GM12878 (cell line): ENCODE measurements at regions not wholly inside any gene's neighbourhood (a gene's known extent, or its start where the extent isn't known, plus 50 kb on each side); places are given as distances from the start of the nearest gene placed in this dataset.

Source experiments
- ATAC-seq: fragments of 200-7000 bp; cut with Tn5 transposase; 3 replicates; pipeline ENCODE4 v1.9.1; 2020; ENCODE audit warnings: mild to moderate bottlenecking, moderate library complexity
- BruUV-seq: library from RNA; stranded (reverse); fragments of 400-500 nt; replicated peaks from 2 replicates; lab custom pipeline; 2021; lab: Mats Ljungman, UMichigan
- CTCF ChIA-PET: fragments of 300-600 bp; sonication (Branson Sonifier 250); formaldehyde crosslinking; extraction: SDS; loops from one replicate; lab custom pipeline; 2021; ENCODE audit warnings: inconsistent platforms; lab: Yijun Ruan, JAX
- POLR2A ChIA-PET: fragments of 350-600 bp; formaldehyde crosslinking; extraction: SDS; loops from one replicate; lab custom pipeline; 2021; ENCODE audit warnings: inconsistent platforms; lab: Charles Lee
- RAD21 ChIA-PET: fragments of 300-600 bp; sonication (Branson Sonifier 250); formaldehyde crosslinking; loops from one replicate; lab custom pipeline; 2023; ENCODE audit warnings: antibody characterized with exemption; ENCODE audit not compliant: unreplicated experiment; lab: Charles Lee
- SMC1A ChIA-PET: fragments of 300-600 bp; sonication (Branson Sonifier 250); formaldehyde crosslinking; loops from one replicate; lab custom pipeline; 2023; ENCODE audit not compliant: unreplicated experiment, uncharacterized antibody; lab: Charles Lee
- DNase-seq: peaks from one replicate; pipeline ENCODE4 v3.0.0-alpha.2; 2011; ENCODE audit warnings: low read depth, low spot score
- FAIRE-seq: peaks from 3 replicates; lab custom pipeline; 2011; peaks lifted over from hg19 to GRCh38; lab: Jason Lieb, UNC
- H2AFZ ChIP-seq: 2 replicates; pipeline ENCODE4 v1.6.0; 2011; ENCODE audit warnings: low read depth, low read length, control low read depth; ENCODE audit not compliant: control insufficient read depth
- H3K27ac ChIP-seq: 2 replicates; pipeline ENCODE4 v1.5.1; 2011; ENCODE audit warnings: control low read depth; ENCODE audit not compliant: control insufficient read depth, insufficient read depth
- H3K27me3 ChIP-seq, 2 experiments: replicated peaks in 1 of 2; 2 replicates each; pipeline versions ENCODE4 v1.6.0 to v1.6.1; 2011; ENCODE audit warnings: low read length in 1 of 2; ENCODE audit not compliant: control insufficient read depth in 2 of 2, insufficient read depth in 2 of 2
- H3K36me3 ChIP-seq, 2 experiments: 2 replicates each; pipeline ENCODE4 v1.5.1; 2011; ENCODE audit warnings: low read length in 1 of 2; ENCODE audit not compliant: control insufficient read depth in 2 of 2, insufficient read depth in 2 of 2
- H3K4me1 ChIP-seq: 2 replicates; pipeline ENCODE4 v1.6.1; 2011; ENCODE audit warnings: mild to moderate bottlenecking, low read length, moderate library complexity, mixed read lengths; ENCODE audit not compliant: control insufficient read depth, insufficient read depth
- H3K4me2 ChIP-seq: 2 replicates; pipeline ENCODE4 v1.6.0; 2011; ENCODE audit warnings: control low read depth; ENCODE audit not compliant: control insufficient read depth, insufficient read depth
- H3K4me3 ChIP-seq: fragments of 200-600 bp; sonication (generic); 2 replicates; pipeline ENCODE4 v1.5.1; 2016
- H3K79me2 ChIP-seq: 2 replicates; pipeline ENCODE4 v1.6.0; 2011; ENCODE audit warnings: low read length; ENCODE audit not compliant: control insufficient read depth, insufficient read depth
- H3K9ac ChIP-seq: 2 replicates; pipeline ENCODE4 v1.8.0; 2011; ENCODE audit warnings: low read length, control low read depth, mixed read lengths; ENCODE audit not compliant: control insufficient read depth, insufficient read depth
- H3K9me3 ChIP-seq: replicated peaks from 3 replicates; pipeline ENCODE4 v1.5.1; 2011; ENCODE audit warnings: mild to moderate bottlenecking, low read length; ENCODE audit not compliant: control insufficient read depth, insufficient read depth
- H4K20me1 ChIP-seq: 2 replicates; pipeline ENCODE4 v1.6.0; 2011; ENCODE audit not compliant: control insufficient read depth, insufficient read depth
- CBX3 ChIP-seq: fragments of 200-600 bp; sonication (generic); IDR thresholded peaks from 2 replicates; pipeline ENCODE4 v1.6.1; 2016; ENCODE audit warnings: low read depth, borderline replicate concordance
- E4F1 ChIP-seq: fragments of 450-650 bp; IDR thresholded peaks from 2 replicates; pipeline ENCODE4 v1.6.1; 2018; ENCODE audit warnings: borderline replicate concordance, mild to moderate bottlenecking; ENCODE audit not compliant: partially characterized antibody
- IRF3 ChIP-seq: fragments of 450-650 bp; IDR thresholded peaks from 2 replicates; pipeline ENCODE4 v1.6.1; 2014; ENCODE audit warnings: mild to moderate bottlenecking
- NFXL1 ChIP-seq: fragments of 450-650 bp; IDR thresholded peaks from 2 replicates; pipeline ENCODE4 v1.6.1; 2017; ENCODE audit warnings: antibody characterized with exemption, mild to moderate bottlenecking, borderline replicate concordance
- PRDM15 ChIP-seq: fragments of 450-650 bp; formaldehyde crosslinking; IDR thresholded peaks from 2 replicates; pipeline ENCODE4 v1.4.0; 2020; ENCODE audit warnings: mild to moderate bottlenecking, moderate library complexity
- SKIL ChIP-seq: fragments of 450-650 bp; IDR thresholded peaks from 2 replicates; pipeline ENCODE4 v1.6.1; 2017; ENCODE audit warnings: mild to moderate bottlenecking, low read depth, inconsistent platforms; ENCODE audit not compliant: poor library complexity, severe bottlenecking
- TCF3 ChIP-seq: IDR thresholded peaks from 2 replicates; pipeline ENCODE4 v1.6.1; 2012; ENCODE audit warnings: low read depth, mild to moderate bottlenecking, low read length, borderline replicate concordance; ENCODE audit not compliant: insufficient read depth
- ZNF217 ChIP-seq: fragments of 450-650 bp; IDR thresholded peaks from 2 replicates; pipeline ENCODE4 v1.6.1; 2017; ENCODE audit warnings: antibody characterized with exemption, mild to moderate bottlenecking
- WGBS: methylation state at CpG from one replicate; pipeline ENCODE4 v1.1.6; 2016; ENCODE audit warnings: low lambda C conversion rate; ENCODE audit not compliant: insufficient replicate concordance, insufficient coverage; ENCODE audit errors: missing lambda C conversion rate; 5-methylcytosine and 5-hydroxymethylcytosine counted together
- in situ Hi-C: fragments of 300-500 bp; cut with MboI; formaldehyde crosslinking; loops from 9 replicates; pipeline ENCODE4 v1.14.3; 2018; ENCODE audit warnings: mixed read lengths
- intact Hi-C: fragments of 100-400 bp; cut with micrococcal nuclease; formaldehyde crosslinking; loops from one replicate; pipeline ENCODE4 v1.14.2; 2022; ENCODE audit not compliant: unreplicated experiment

GRCh38 chr2:111660811-111661210, 223.2 kb downstream of the ANAPC1 start:
- Histone ChIP-seq H3K79me2 (no peaks in the 10 kb centered on the region), H3K9me3 (no peaks in the 10 kb centered on the region), H4K20me1 (no peaks in the 10 kb centered on the region; the same call in 1 of the 2 replicates), H3K4me3 (no peak overlapping the region), H3K4me1 (peaks cover 11% of the 10 kb centered on the region), H3K4me2 (no peak overlapping the region), H3K27ac (no peak overlapping the region), H3K9ac (no peak overlapping the region)
- ChIA-PET POLR2A (no interaction called here), CTCF (no interaction called here), RAD21 (no interaction called here)
- intact Hi-C loops: no loop called here
- no TSS peak for BruUV-seq
- DNase-seq: no peak
- ATAC-seq: no peak
- FAIRE-seq: no peak
- TF ChIP-seq SKIL: no peak
- no peak for TF ChIP-seq CBX3
- TF ChIP-seq ZNF217: no peak
- no peak for TF ChIP-seq PRDM15 (CRISPR knock-in tag)
- TF ChIP-seq TCF3: no peak
- TF ChIP-seq IRF3: no peak
- TF ChIP-seq NFXL1: no peak
- no peak for TF ChIP-seq E4F1
- TF ChIP-seq, all 136 proteins: peak for 0
- SMC1A ChIA-PET: no interaction called here
- in situ Hi-C loops: no loop called here
- Histone ChIP-seq H3K27me3 (peaks cover 0 to 5% of the 10 kb centered on the region in 2 experiments; a peak in 1 of 4 replicates), H2AFZ (no peak overlapping the region), H3K36me3 (no peaks in the 10 kb centered on the region)
- 62% methylated on average over 5 of the region's 5 CpGs for WGBS
